GM12875 (cell line): ENCODE measurements at regions not wholly inside any gene's neighbourhood (a gene's known extent, or its start where the extent isn't known, plus 50 kb on each side); places are given as distances from the start of the nearest gene placed in this dataset.

Source experiments
- H3K4me3 ChIP-seq: one replicate; pipeline ENCODE4 v1.5.1; 2011; ENCODE audit warnings: low read depth, low read length, control low read depth
- CTCF ChIP-seq: IDR thresholded peaks from 2 replicates; pipeline ENCODE4 v1.5.1; 2011; ENCODE audit warnings: low read depth, mild to moderate bottlenecking, control low read depth, inconsistent platforms, low read length, moderate library complexity, borderline replicate concordance; ENCODE audit not compliant: insufficient read depth

GRCh38 chr18:60925892-60926291 lies 407.3 kb upstream of the CDH20 start:
- no peak overlapping the region for H3K4me3 ChIP-seq
- TF ChIP-seq CTCF: no peak

- TF ChIP-seq CTCF: no peak
- H3K4me3 ChIP-seq: no peak overlapping the region
Observed at GRCh38 chr18:60929966-60930365, 403.3 kb upstream of the CDH20 start.

- no peak for TF ChIP-seq CTCF
- no peak overlapping the region for H3K4me3 ChIP-seq
Observed at GRCh38 chr18:60935041-60935910, 398.0 kb upstream of the CDH20 start.

GRCh38 chr18:60936101-60936500 lies 397.1 kb upstream of the CDH20 start:
- no peak for TF ChIP-seq CTCF
- H3K4me3 ChIP-seq: no peak overlapping the region

- TF ChIP-seq CTCF: no peak
- H3K4me3 ChIP-seq: no peak overlapping the region
Observed at GRCh38 chr18:60943297-60943696, 389.9 kb upstream of the CDH20 start.

GRCh38 chr18:60950634-60951033 lies 382.6 kb upstream of the CDH20 start:
- no peak overlapping the region for H3K4me3 ChIP-seq
- no peak for TF ChIP-seq CTCF

- H3K4me3 ChIP-seq: no peak overlapping the region
- TF ChIP-seq CTCF: no peak
Observed at GRCh38 chr18:60951091-60951490, 382.1 kb upstream of the CDH20 start.
